Ishikawa (cell line): ENCODE measurements at regions not wholly inside any gene's neighbourhood (a gene's known extent, or its start where the extent isn't known, plus 50 kb on each side); places are given as distances from the start of the nearest gene placed in this dataset.

Source experiments
- EP300 ChIP-seq: IDR thresholded peaks from 2 replicates; pipeline ENCODE4 v1.6.1; 2012; ENCODE audit warnings: borderline replicate concordance
- RAD21 ChIP-seq: IDR thresholded peaks from 2 replicates; pipeline ENCODE4 v1.6.1; 2012; ENCODE audit warnings: low read depth
- TCF12 ChIP-seq: IDR thresholded peaks from 2 replicates; pipeline ENCODE4 v1.6.1; 2012; ENCODE audit warnings: low read depth
- ZBTB7A ChIP-seq: IDR thresholded peaks from 2 replicates; pipeline ENCODE4 v1.6.1; 2012; ENCODE audit warnings: low read depth
- TF ChIP-seq, protein P1 (sequence below): IDR thresholded peaks from 2 replicates; pipeline ENCODE4 v1.6.1; 2012

- TF ChIP-seq TCF12 (no peak), RAD21 (no peak), ZBTB7A (no peak), EP300 (no peak)
- TF ChIP-seq, protein P1, sequence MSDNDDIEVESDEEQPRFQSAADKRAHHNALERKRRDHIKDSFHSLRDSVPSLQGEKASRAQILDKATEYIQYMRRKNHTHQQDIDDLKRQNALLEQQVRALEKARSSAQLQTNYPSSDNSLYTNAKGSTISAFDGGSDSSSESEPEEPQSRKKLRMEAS: no peak
Observed at GRCh38 chr14:58898655-58899316, 261.0 kb downstream of the DACT1 start.
